K562 (cell line): ENCODE measurements at regions not wholly inside any gene's neighbourhood (a gene's known extent, or its start where the extent isn't known, plus 50 kb on each side); places are given as distances from the start of the nearest gene placed in this dataset.

Source experiments
- ATAC-seq: fragments of 200-7000 bp; cut with Tn5 transposase; 3 replicates; pipeline ENCODE4 v1.9.1; 2020; ENCODE audit warnings: moderate library complexity
- BruUV-seq: library from RNA; stranded (reverse); fragments of 400-500 nt; replicated peaks from 2 replicates; lab custom pipeline; 2021; lab: Mats Ljungman, UMichigan
- CTCF ChIA-PET: fragments of 300-600 bp; formaldehyde crosslinking; extraction: SDS; loops from one replicate; lab custom pipeline; 2021; ENCODE audit warnings: low intra/inter-chr PET ratio; lab: Yijun Ruan, JAX
- POLR2A ChIA-PET: fragments of 300-600, 350-650 bp; sonication (Branson Sonifier 250); formaldehyde crosslinking; extraction: SDS; loops from one replicate; lab custom pipeline; 2021; ENCODE audit warnings: antibody characterized with exemption, inconsistent platforms; lab: Yijun Ruan, JAX
- DNase-seq, 4 experiments: peaks; one replicate each; pipeline versions ENCODE4 v3.0.0 to v3.0.0-alpha.2; 2011 to 2018; ENCODE audit warnings: low spot score in 3 of 4, mixed read lengths in 3 of 4; ENCODE audit errors: extremely low read depth in 1 of 4
- FAIRE-seq: peaks from 2 replicates; lab custom pipeline; 2011; peaks lifted over from hg19 to GRCh38; lab: Jason Lieb, UNC
- H2AFZ ChIP-seq: 2 replicates; pipeline ENCODE4 v1.6.0; 2011; ENCODE audit warnings: low read depth, low read length, control low read depth, inconsistent platforms
- H3K27ac ChIP-seq: fragments of 200-600 bp; 3 replicates; pipeline ENCODE4 v1.8.0; 2011; ENCODE audit warnings: low read depth, mild to moderate bottlenecking, control low read depth, inconsistent platforms, low read length, moderate library complexity, mixed read lengths; ENCODE audit errors: extremely low read depth
- H3K27me3 ChIP-seq, 2 experiments: fragments of 300-600 bp in 1 of 2; 2 replicates in 1 of 2; 3 replicates in 1 of 2; pipeline versions ENCODE4 v1.6.0 to v1.8.0; 2011; ENCODE audit warnings: inconsistent platforms in 2 of 2, low read length in 2 of 2, mild to moderate bottlenecking in 1 of 2, mixed read lengths in 1 of 2, moderate library complexity in 1 of 2; ENCODE audit not compliant: control insufficient read depth in 2 of 2, insufficient read depth in 2 of 2
- H3K36me3 ChIP-seq: fragments of 300-600 bp; 3 replicates; pipeline ENCODE4 v1.8.0; 2011; ENCODE audit warnings: mild to moderate bottlenecking, low read length, inconsistent platforms; ENCODE audit not compliant: control insufficient read depth, insufficient read depth
- H3K4me1 ChIP-seq, 2 experiments: fragments of 200-600 bp in 1 of 2; replicated peaks in 1 of 2; 2 replicates in 1 of 2; 3 replicates in 1 of 2; pipeline versions ENCODE4 v1.5.1 to v1.8.0; 2011; ENCODE audit warnings: inconsistent platforms in 2 of 2, low read length in 2 of 2, mild to moderate bottlenecking in 1 of 2, mixed read lengths in 1 of 2, moderate library complexity in 1 of 2; ENCODE audit not compliant: control insufficient read depth in 2 of 2, insufficient read depth in 2 of 2
- H3K4me2 ChIP-seq: 2 replicates; pipeline ENCODE4 v1.6.1; 2011; ENCODE audit warnings: low read length, control low read depth, inconsistent platforms, mixed read lengths; ENCODE audit not compliant: insufficient read depth
- H3K4me3 ChIP-seq: fragments of 200-600 bp; sonication (generic), shearing (Covaris generic); 2 replicates; pipeline ENCODE4 v1.5.1; 2016; ENCODE audit warnings: control low read depth, inconsistent platforms
- H3K79me2 ChIP-seq: fragments of 200-600 bp; 3 replicates; pipeline ENCODE4 v1.8.0; 2011; ENCODE audit warnings: low read length, inconsistent platforms; ENCODE audit not compliant: control insufficient read depth, insufficient read depth
- H3K9ac ChIP-seq, 2 experiments: 2 replicates each; pipeline versions ENCODE4 v1.6.0 to v1.6.1; 2011; ENCODE audit warnings: low read depth in 2 of 2, low read length in 2 of 2, control low read depth in 1 of 2, inconsistent platforms in 1 of 2, mild to moderate bottlenecking in 1 of 2, mixed read lengths in 1 of 2; ENCODE audit not compliant: insufficient read depth in 1 of 2
- H3K9me1 ChIP-seq: one replicate; pipeline ENCODE4 v1.6.0; 2011; ENCODE audit warnings: inconsistent platforms, mild to moderate bottlenecking, low read length, moderate library complexity; ENCODE audit not compliant: control insufficient read depth, insufficient read depth
- H3K9me3 ChIP-seq: replicated peaks from 2 replicates; pipeline ENCODE4 v1.5.1; 2011; ENCODE audit warnings: low read depth, low read length, inconsistent platforms; ENCODE audit not compliant: control insufficient read depth, insufficient read depth
- H4K20me1 ChIP-seq: replicated peaks from 2 replicates; pipeline ENCODE4 v1.6.1; 2011; ENCODE audit warnings: low read length, inconsistent platforms, mixed read lengths; ENCODE audit not compliant: control insufficient read depth, insufficient read depth
- ERF ChIP-seq: fragments of 450-650 bp; formaldehyde crosslinking; IDR thresholded peaks from 2 replicates; pipeline ENCODE4 v1.4.0; 2020; ENCODE audit warnings: mild to moderate bottlenecking, mixed read lengths
- FOSL1 ChIP-seq: fragments of 200-800 bp; sonication (Bioruptor generic); conservative IDR thresholded peaks from 2 replicates; pipeline ENCODE4 v1.6.1; 2016; ENCODE audit warnings: missing genetic modification characterization, missing compliant biosample characterization
- NFE2 ChIP-seq: IDR thresholded peaks from 2 replicates; pipeline ENCODE4 v1.6.1; 2014; ENCODE audit warnings: antibody characterized with exemption, low read depth
- NFRKB ChIP-seq: fragments of 450-650 bp; IDR thresholded peaks from 2 replicates; pipeline ENCODE4 v1.6.1; 2016; ENCODE audit warnings: low read depth
- PHB ChIP-seq: fragments of 250-450 bp; sonication (Bioruptor Pico); IDR thresholded peaks from 2 replicates; pipeline ENCODE4 v1.5.0; 2021
- PHF20 ChIP-seq: fragments of 450-650 bp; IDR thresholded peaks from 2 replicates; pipeline ENCODE4 v1.6.1; 2018; ENCODE audit not compliant: partially characterized antibody
- SOX6 ChIP-seq: fragments of 450-650 bp; IDR thresholded peaks from 2 replicates; pipeline ENCODE4 v1.6.1; 2014; ENCODE audit warnings: mild to moderate bottlenecking
- TAF1 ChIP-seq: IDR thresholded peaks from 2 replicates; pipeline ENCODE4 v1.6.1; 2011; ENCODE audit warnings: mild to moderate bottlenecking, low read length, moderate library complexity; ENCODE audit not compliant: insufficient read depth, control insufficient read depth, severe bottlenecking; ENCODE audit errors: extremely low read depth
- TAF7 ChIP-seq: fragments of 450-650 bp; IDR thresholded peaks from 2 replicates; pipeline ENCODE4 v1.6.1; 2016; ENCODE audit warnings: missing genetic modification characterization, missing compliant biosample characterization
- U2AF1 ChIP-seq: fragments of 200-400 bp; formaldehyde crosslinking; optimal IDR thresholded peaks from 2 replicates; pipeline ENCODE3; 2017; ENCODE audit warnings: mild to moderate bottlenecking, low read depth, low read length, moderate library complexity
- ZKSCAN3 ChIP-seq: fragments of 250-450 bp; sonication (Bioruptor Pico); IDR thresholded peaks from 2 replicates; pipeline ENCODE4 v1.4.0; 2020
- ZKSCAN8 ChIP-seq: fragments of 200-800 bp; sonication (Bioruptor generic); IDR thresholded peaks from 2 replicates; pipeline ENCODE4 v1.6.1; 2016; ENCODE audit warnings: missing genetic modification characterization, missing compliant biosample characterization
- ZNF24 ChIP-seq: fragments of 450-650 bp; IDR thresholded peaks from 2 replicates; pipeline ENCODE4 v1.6.1; 2016
- WGBS: fragments of 100-300 bp; shearing (Covaris generic); methylation state at CpG from one replicate; pipeline ENCODE4 v1.1.6; 2016; ENCODE audit warnings: low coverage, mixed read lengths; ENCODE audit not compliant: insufficient coverage; ENCODE audit errors: missing lambda C conversion rate; 5-methylcytosine and 5-hydroxymethylcytosine counted together
- in situ Hi-C: fragments of 300-500 bp; cut with MboI; formaldehyde crosslinking; loops from 4 replicates; pipeline ENCODE4 v1.15.0; 2018; ENCODE audit warnings: inconsistent platforms, mixed read lengths
- intact Hi-C: fragments of 100-400 bp; cut with micrococcal nuclease; formaldehyde crosslinking; loops from 2 replicates; pipeline ENCODE4 v1.14.2; 2022

DNA sequence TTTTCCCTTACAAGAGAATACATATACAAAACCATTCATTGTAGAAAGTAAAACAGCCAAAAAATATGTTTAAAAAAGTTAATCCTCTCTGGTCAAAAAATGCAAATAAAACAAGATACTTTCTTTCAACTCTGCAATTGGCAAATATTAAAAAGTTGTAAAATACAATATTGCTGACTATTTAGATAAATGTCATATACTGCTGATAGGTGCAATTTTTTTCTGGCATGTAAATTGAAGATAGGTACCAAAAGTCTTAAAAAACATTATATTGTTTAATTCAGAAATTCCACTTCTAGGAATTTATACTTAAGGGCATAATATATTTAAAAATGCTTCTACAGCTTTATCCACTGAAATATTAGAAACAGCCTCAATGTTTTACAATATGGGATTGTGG, 66.4 kb upstream of the TLL1 start (continued):
- no peak for TF ChIP-seq NFRKB
- TF ChIP-seq SOX6: no peak
- TF ChIP-seq ERF: no peak

DNA sequence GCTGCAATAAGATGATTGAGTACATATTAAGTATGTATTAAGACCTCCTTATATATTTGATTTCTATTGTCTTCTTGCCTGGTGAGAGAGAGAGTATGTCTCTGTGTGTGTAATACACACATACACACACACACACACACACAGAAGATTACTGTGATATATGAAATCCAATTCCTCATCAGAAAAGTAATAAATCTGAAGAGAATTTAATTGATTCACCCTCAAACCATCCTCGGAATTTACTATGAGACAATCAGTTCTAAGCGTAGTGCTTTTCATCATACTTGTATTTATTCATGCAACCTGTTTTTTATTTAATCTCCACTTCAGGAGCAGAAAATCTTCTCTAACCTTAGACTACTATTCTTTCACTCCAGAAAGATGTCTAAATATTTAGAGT, 62.3 kb upstream of the TLL1 start:
- H3K27ac ChIP-seq: no peak overlapping the region
- 3% methylated on average over 2 of the region's 2 CpGs for WGBS
- H3K4me3 ChIP-seq: no peak overlapping the region
- DNase-seq: no peak
- no peak for FAIRE-seq
- H4K20me1 ChIP-seq: no peaks in the 10 kb centered on the region
- in situ Hi-C loops: no loop called here
- no peak overlapping the region for H2AFZ ChIP-seq
- no peaks in the 10 kb centered on the region for H3K4me1 ChIP-seq
- no peak overlapping the region for H3K9ac ChIP-seq
- no peaks in the 10 kb centered on the region for H3K36me3 ChIP-seq
- BruUV-seq: no TSS peak
- TF ChIP-seq ZNF24: no peak
- no peak for TF ChIP-seq NFE2
- no peak for TF ChIP-seq ZKSCAN8 (CRISPR knock-in tag)
- TF ChIP-seq ZKSCAN3 (CRISPR knock-in tag): no peak
- no peak for TF ChIP-seq FOSL1
- no peak for TF ChIP-seq PHB (CRISPR knock-in tag)
- TF ChIP-seq U2AF1: no peak
- no peak for TF ChIP-seq TAF7
- no peak for TF ChIP-seq TAF1
- no peak for TF ChIP-seq PHF20
- no peaks in the 10 kb centered on the region; the same call in 1 of the 2 replicates for H3K9me3 ChIP-seq
- CTCF ChIA-PET: no interaction called here
- POLR2A ChIA-PET: no interaction called here
- no peaks in the 10 kb centered on the region for H3K79me2 ChIP-seq
- H3K27me3 ChIP-seq: no peaks in the 10 kb centered on the region
- intact Hi-C loops: no loop called here
- ATAC-seq: no peak
- H3K4me2 ChIP-seq: no peak overlapping the region
- no peaks in the 10 kb centered on the region for H3K9me1 ChIP-seq
